Putamen (tissue), 1 donor: ENCODE measurements at regions not wholly inside any gene's neighbourhood (a gene's known extent, or its start where the extent isn't known, plus 50 kb on each side); places are given as distances from the start of the nearest gene placed in this dataset.

ENCODE experiments used
- DNase-seq: peaks from one replicate; pipeline ENCODE4 v3.0.0-alpha.2; 2016; ENCODE audit warnings: low spot score

DNA sequence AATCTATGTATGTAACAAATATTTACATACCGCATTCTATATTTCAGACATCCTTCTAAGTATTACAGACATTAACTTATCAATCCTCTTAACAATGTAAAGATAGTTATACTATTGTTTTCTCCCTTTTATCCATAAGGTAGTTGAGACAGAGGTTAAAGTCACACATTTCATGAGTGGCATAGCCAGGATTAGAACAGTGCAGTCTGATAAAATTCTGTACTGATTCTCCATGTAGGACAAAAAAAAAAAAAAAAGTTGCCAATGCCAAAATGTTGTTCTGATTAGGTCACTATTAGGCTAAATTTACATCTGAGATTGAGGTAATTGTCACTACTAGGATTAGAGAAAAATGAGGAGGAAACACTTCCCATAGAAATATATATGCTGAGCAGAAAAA lies 629.2 kb downstream of the OTOL1 start:
- no peak for DNase-seq

DNA sequence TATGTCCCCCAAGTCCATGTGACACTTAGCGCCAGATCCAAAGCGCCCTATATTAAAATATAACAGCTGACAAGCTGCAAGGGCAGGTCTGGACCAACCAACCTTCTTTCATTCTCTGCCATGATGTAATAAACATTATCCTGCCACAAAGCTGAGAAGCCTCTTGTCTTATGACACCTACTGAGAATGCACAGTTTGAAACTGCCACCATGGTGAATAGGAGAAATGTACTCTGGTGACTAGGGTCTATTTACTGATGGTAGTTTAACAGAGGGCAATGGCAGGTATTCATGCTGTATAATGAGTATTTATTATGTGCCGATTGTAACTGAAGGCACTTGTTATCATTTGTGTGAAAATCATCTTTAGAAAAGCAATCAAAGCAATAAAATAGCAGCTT lies 634.0 kb downstream of the OTOL1 start:
- no peak for DNase-seq

DNA sequence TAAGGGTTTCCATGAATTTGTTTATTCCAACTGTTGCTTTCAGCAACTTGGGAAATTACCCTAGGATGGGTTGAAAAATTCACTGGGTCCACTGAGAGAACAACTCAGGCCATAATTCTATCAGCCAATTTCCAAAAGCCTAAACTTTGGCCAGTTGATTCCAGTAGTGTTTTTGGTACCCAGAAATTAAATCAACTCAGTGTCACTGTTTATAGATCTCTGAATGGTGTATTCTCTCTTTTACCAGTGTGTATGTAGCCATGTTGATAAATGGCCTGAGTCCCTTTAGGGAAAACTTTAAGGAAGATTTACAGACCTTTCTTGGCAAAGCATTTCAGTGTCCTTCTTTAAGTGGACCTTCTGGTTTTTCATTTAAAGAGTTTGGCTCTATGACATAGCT lies 636.4 kb downstream of the OTOL1 start:
- DNase-seq: no peak

DNA sequence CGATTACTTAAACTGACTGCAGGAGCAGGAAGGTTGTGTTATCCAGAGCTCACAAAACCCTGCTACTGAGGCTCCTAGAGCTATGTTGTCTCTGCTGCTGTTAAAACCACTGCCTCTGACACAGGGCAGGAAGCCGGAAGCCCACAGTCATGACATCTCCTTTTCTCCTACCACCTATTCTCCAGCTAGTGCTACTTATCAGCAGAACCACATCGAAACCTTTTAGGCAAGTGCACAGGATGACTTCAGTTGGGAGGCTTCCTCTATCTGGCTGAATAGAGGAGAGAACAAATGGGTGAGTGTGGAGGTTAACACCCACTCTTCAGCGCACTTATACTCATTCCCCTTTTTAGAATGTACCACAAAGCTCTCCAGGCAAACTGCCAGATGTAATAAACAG lies 638.0 kb downstream of the OTOL1 start:
- peak; percentile 1 for DNase-seq

DNA sequence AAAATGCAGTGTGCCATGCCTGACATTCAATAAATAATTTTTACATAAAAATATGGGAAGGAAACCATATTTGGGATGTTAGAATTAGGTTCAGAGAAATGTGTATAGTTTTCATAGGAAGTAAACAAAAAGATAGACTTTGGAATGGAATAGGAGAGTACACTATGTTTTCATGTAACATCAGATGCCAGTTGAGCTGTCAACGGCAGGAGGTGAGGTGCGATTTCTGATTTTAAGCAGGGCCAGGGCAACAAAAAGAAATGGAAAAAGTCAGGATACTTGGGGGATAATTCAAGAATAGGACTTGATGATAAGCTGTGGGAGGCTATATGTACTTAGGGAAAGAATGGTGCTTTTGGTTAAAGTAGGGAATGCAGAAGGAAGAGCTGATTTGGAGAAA lies 639.5 kb downstream of the OTOL1 start:
- no peak for DNase-seq

DNA sequence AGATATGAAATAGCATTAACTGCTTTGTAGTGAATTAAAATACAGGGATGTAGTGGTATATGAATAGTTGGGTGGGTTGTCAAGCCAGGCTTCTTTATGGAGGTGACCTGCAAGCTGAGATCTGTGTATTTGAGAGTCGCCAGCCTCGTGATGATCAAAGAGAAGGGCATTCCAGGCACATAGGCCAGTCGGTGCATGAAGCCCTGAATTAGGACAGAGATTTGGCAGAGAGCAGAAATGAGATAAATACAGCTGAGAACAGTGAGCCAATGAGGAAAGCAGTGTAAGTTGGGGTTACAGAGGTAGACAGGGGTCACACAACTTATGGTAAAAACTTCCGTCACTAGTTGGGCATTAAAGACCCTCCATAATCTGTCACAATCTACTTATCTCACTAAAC lies 641.9 kb downstream of the OTOL1 start:
- no peak for DNase-seq

DNA sequence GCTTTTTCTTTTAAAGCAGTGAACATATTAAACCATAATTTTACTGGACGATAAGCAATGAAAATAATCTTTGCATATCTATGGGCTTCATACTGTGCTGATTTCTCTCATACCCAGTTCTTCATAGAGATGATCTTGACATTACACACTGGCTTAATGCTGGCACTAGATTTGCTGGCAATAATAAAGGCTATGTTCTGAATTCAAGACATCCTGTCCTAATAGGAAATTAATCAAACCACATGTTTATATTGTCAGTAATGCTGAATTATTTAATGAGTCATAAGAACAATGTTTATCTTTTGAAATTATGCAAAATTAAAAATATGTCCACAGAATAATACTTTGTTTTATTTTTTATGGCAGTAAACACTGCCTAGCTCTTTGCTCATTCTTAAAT lies 643.2 kb downstream of the OTOL1 start:
- no peak for DNase-seq

DNA sequence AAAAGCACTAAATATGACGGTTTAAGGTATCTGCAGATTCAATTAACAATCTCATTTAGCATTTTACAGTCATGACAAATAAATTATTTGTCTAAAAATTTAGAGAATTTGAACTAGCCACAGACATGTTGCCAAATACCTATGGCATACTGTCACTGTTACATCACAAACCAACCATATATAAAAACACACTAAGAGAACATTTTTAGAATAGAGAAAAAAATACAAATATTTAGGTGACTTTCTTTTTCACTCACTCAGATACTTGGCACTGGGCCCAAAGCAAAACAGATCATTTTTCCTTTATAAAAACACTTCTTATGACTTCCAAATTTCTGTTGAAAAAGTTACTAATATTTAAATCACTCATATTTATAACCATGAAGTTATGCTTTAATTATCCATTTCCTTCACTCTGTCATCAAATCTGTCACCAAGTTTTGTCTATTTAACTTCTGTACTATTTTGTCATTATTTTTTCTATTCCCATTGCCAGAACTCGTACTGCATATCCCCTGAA lies 644.7 kb downstream of the OTOL1 start:
- no peak for DNase-seq

DNA sequence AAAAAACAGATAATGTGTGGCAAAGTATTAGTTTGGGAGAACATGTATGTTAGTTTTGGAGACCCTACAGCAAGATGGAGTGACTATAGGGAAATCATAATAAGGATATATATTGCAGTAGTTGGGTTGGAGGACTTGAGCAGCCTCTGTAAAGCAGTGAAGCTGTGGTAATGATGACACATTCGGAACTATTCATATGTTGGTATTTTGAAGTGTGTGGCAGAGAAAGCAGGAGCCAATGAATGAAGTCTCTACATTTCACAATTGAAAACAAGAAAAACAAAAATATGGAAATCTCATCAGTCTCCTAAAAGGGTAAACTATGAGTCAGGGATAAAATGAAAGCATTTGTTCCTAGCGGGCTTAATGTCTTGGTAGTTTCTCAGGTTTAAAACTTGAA lies 645.9 kb downstream of the OTOL1 start:
- no peak for DNase-seq

DNA sequence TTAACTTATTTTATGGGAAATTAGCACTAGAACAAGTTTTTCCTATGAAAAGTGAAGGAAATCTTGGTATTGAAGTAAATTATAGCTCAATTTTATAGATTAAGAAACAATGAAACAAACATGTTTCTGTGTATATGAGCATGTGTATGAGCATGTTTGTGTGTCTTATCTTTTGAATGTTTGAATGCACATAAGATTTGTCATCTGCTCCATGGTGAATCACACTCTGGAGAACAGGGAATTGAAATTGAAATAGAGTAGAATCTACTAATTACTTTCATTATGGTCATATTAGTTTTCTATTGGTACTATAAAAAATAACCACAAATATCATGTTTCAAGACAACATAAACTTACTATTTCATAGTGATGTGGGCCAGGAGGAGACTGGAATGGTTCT lies 646.6 kb downstream of the OTOL1 start:
- DNase-seq: no peak

DNA sequence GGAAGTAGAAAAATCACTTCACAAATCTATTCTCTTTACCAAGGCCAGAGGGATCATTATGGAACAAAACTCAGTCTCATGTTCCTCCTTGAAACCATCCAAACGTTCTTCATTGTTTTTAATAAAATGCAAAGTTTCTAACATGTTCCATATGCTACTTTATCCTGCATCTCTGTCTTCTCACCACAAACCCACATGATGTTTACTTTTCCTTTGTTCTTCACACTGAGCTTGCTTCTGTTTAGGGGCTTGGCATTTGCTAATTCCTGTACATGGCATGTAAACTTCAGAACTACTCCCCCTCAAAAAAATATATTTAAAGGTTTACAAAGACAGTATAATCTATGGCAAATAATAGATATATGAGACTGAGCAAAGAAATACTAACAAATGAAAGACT lies 651.4 kb downstream of the OTOL1 start:
- no peak for DNase-seq

DNA sequence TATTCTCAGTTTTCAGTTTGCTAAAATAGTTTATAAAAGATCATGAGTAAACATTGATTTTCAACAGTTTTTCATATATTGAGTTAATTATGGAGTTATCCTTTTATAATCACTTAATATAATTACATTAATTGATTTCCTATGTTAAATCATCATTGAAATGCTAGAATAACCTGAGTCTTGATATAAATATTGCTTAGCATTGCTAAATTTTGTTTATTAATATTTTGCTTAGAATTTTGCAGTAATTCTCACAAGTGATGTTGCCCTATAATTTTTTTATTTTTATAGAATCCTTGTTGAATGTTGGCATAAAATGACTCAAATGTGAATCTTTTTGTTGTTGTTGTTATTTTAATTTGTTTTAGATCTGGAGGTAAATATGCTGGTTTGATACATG lies 654.2 kb downstream of the OTOL1 start:
- DNase-seq: no peak

DNA sequence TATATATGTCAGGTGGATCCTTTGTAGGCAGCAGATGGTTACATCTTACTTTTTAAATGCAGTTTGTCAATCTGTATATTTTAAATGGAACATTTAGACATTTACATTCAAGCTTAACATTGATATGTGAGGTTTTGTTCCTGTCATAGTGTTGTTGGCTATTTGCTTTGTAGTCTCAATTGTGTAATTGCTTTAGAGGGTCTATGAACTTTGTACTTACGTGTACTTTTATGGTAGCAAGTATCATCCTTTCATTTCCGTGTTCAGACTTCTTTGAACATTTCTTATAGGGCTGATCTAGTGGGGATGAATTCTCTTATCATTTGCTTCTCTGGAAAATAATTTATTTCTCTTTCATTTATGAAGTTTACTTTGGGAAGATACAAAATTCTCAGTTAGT lies 656.0 kb downstream of the OTOL1 start:
- DNase-seq: no peak

DNA sequence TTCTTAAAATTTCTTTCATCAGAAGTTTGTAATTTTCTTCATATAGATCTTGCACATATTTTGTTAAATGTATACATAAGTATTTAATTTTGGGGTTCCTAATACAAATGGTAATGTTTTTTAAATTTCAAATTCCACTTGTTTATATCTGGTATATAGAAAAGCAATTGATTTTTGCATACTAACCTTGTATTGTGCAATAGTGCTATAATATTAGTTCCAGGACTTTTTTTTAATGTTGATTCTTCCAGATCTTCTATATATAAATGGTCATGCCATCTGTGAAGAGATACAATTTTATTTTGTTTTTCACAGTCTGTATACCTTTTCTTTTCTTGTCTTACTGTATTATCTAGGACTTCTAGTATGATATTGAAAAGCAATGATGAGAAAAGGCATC lies 665.0 kb downstream of the OTOL1 start:
- no peak for DNase-seq

DNA sequence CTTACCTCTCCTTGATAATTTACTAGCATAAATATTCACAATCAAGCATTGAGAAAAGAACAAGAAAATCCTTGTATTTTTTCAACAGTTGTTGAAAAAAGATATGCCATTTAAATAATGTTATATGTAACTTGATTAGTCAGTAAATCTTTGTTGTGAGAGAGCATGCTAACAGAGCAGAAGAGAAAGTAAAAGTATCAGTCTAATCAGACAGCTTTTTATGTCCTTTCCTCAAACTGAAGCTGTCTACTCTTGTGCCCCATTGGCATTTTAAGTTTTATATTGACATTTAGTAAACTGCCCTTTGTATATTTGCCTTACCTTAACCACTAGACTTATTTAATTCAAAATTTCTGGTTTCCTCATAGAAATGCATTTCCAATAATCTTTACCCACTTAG lies 668.7 kb downstream of the OTOL1 start:
- DNase-seq: no peak

DNA sequence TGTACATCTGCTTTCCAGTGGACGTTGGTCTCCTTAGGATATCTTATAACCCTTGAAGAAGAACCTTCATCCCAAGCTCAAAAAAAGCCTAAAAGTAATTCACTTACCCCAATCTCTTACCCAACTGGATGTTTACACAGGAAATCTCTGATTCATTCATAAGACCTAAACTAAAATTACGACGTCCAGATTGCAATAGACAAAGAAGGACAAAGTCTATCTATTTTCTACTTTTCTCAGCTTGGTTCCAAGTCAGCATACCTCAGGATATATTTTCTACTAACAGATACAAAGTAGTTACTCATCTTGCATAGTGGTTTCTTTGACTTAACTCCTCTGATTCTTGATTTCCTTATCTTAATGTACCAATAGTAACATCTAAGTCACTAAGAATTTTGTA lies 669.9 kb downstream of the OTOL1 start:
- no peak for DNase-seq

DNA sequence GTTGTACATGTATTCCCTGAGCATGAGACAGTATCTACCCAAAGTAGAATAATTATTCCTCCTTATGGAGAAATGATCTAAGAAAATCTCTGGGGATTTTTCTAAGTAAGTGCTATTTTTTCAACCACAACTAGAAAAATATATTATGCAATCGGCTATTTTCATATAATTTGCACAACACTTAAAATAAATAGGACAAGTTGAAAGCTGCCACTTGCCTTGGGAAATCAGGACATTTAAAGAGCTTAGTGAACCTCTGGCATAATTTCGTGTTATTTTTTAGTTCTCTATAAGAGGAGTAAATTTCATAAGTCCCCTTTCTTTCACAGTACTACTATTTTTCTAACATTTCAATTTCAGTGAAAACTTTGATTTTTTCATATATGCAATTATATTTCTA lies 672.1 kb downstream of the OTOL1 start:
- no peak for DNase-seq

DNA sequence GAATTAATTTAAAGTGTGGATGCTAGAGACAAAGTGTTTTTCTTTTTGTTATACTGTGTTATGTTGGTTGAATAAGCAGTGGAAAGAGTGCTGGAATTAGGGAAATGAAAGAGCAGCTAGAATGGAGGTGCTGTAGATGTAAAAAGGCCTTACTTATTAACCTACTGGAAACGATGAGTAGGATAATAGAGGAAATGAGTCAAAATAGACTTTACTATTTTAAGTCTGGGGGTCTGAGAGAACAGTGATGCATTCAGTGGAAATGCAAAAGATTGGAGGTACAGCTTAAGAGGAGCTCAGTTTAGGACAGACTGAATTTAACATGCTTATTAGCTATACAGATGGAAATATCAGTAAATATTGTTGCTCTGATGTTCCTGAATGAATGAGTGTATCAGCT lies 674.0 kb downstream of the OTOL1 start:
- DNase-seq: no peak

DNA sequence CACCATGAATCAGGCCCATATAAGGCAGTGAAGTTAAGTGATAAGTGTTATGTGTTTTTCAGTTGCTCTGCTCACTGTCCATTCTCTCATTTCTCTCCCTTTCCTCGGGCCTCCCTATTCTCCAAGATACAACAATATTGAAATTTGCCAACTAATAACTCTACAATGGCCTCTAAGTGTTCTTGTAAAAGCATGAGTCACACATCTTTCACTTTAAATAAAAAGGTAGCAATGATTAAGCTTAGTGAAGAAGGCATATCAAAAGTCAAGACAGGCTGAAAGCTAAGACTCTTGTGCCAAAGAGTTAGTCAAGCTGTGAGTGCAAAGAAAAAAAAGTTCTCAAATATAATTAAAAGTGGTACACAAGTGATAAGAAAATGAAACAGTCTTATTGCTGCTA lies 675.4 kb downstream of the OTOL1 start:
- no peak for DNase-seq

DNA sequence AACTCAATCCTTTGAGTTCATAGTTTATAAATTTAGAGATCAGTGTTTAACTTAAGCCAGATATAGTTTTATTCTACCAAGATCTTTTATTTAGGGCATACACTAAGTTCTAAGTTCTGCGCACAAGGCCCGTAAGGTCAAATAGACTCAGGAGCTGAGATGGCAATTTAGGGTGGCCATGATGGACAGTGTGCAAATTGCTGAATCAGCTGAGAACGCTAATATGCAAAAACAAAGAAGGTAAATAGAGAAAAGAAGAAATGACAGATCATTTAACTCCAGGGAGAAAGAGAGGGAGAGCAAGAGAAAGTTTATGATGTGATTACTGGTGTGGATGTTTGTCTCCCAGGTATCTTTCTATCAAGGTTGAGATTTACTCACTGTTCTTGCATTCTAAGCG lies 678.5 kb downstream of the OTOL1 start:
- DNase-seq: no peak

DNA sequence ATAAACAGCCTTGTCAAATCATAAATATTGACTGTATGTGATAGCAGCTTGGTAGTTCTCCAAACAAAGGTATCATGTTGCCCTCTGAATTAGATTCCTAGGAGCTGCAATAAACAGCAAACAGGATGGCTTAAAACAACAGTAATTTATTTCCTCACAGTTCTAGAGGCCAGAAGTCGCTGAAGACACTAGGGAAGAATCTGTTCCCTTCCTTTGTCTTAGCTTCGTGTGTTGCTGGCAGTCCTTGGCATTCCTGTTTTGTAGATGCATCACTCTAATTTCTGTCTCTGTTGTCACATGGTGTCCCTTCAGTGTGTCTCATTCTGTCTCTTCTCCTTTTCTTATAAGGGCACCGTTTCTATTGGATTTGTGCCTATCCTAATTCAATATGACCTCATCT lies 679.3 kb downstream of the OTOL1 start:
- no peak for DNase-seq

DNA sequence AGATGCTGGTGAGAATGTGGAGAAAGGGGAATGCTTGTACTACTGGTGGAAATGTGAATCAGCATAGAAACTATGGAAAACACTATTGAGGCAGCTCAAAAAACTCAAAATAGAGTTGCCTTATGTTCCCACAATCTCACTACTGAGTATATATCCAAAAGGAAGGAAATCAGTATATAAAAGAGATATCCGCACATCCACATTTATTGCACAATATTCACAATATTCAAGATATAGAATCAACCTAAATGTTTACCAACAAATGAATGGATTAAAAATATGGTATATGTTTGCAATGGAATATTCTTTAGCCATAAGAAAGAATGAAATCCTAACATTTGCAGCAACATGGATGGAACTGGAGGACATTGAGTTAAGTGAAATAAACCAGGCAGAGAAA lies 686.8 kb downstream of the OTOL1 start:
- DNase-seq: no peak

DNA sequence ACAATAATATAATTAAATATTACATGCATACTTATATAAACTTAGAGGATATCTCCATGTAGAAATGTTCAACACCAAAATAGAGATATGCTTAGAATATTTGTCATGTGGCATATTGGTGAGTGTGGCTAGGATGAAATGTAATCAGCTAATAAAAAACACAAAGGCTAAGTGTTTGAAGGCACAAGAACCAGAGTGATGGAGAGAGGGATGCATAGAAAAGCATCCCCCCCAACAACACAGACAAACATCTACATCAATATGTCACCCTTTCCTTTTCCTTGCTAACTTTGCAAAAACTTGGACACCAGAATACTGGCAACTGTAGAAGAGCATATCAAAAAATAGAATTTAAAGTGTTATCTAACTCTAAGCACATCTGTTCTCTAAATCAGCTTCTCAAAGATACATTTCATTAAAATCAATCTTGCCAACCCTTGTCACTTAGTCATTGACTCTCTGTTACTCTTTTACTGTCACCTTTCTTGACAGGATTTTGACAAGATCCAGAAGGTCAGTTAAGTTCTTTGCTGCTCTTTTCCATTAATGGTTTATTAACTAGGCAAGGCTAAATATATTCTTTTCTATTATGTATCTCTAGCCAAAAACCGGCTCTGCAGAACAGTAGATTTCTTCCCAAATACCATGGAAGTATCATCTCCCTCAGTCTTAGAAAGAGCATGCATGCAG lies 695.9 kb downstream of the OTOL1 start:
- DNase-seq: no peak
